ENCODE measurements at regions not wholly inside any gene's neighbourhood (a gene's known extent, or its start where the extent isn't known, plus 50 kb on each side); places are given as distances from the start of the nearest gene placed in this dataset.

DNA sequence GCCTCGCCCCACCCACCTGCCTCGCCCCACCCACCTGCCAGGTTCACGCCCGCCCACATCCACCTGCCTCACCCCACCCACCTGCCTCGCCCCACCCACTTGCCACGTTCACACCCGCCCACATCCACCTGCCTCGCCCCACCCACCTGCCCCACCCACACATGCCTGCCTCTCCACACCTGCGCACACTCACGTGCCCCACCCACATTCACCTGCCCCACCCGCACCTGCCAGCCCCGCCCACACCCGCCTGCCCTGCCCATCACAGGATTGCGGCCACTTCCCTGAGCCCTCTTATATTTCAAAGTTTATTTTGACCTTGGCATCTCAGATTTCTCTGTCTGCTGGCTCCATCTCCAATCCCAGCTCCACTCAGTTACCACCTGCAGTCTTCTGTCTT is 217.5 kb upstream of the SOX11 start:
- in situ Hi-C loops (cut with MboI; ENCODE audit: low sequenced_read_pairs, unreplicated experiment) = no loop called here
- no peak for DNase-seq (ENCODE audit: low spot score)
- TF ChIP-seq, protein P1, sequence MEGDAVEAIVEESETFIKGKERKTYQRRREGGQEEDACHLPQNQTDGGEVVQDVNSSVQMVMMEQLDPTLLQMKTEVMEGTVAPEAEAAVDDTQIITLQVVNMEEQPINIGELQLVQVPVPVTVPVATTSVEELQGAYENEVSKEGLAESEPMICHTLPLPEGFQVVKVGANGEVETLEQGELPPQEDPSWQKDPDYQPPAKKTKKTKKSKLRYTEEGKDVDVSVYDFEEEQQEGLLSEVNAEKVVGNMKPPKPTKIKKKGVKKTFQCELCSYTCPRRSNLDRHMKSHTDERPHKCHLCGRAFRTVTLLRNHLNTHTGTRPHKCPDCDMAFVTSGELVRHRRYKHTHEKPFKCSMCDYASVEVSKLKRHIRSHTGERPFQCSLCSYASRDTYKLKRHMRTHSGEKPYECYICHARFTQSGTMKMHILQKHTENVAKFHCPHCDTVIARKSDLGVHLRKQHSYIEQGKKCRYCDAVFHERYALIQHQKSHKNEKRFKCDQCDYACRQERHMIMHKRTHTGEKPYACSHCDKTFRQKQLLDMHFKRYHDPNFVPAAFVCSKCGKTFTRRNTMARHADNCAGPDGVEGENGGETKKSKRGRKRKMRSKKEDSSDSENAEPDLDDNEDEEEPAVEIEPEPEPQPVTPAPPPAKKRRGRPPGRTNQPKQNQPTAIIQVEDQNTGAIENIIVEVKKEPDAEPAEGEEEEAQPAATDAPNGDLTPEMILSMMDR (IDR thresholded peaks at IDR 0.05; ENCODE audit: borderline replicate concordance, control extremely low read depth, extremely low read depth, insufficient read depth, missing control alignments) = no peak

DNA sequence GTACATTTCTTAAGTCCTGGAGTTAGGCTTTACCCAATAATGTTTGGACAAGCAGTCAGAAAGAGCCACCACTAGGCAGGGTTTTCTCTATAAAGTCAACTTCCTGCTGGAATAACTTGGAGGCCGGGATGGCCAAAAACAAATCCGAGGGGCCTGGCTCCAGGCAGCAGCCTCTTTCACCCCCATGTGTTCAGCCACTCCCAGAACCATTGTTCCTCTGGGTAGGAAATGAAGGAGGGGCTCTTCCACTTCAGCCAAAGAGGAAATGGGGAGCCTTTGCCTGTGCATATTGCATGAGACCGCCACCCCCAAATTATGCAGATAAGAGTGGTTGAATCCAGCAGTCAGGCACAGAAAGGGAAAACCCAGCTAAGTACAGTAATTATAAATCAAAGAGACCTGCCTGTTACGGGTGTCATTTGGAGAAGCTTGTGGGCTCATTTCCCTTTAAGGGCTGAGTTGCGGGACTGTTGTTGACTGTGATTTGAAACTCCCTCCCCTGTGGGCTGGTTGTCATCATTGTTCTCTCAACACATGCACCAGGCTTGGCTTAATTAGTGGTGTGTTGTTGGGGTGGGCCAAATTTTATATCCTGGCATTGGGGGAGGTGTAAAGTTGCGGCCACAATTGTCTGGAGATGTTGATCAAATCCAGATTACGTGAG is 212.8 kb upstream of the SOX11 start:
- no peak for DNase-seq (ENCODE audit: low spot score)
- in situ Hi-C loops (cut with MboI; ENCODE audit: low sequenced_read_pairs, unreplicated experiment) = no loop called here
- TF ChIP-seq, protein P1 (IDR thresholded peaks at IDR 0.05; ENCODE audit: borderline replicate concordance, control extremely low read depth, extremely low read depth, insufficient read depth, missing control alignments) = no peak

DNA sequence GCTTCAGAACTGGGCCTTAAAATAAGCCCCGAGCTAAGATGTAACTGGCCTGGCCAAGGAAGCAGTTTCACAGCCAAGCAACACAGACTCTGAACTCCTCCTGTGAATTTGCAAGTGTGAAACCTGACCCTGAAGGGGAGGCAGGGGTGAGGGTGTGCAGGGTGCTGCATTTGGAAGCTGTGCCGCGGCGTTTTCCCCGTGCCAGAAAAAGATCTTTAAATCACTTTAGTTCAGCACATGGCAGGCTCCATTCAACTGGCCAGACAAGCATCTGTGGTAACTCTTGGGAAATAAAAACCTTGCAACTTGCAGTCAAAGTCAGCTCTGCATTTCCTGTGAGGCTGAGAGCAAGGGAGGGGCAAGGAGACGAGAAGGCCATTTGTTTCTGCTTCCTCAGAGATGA is 209.3 kb upstream of the SOX11 start:
- no peak for DNase-seq (ENCODE audit: low spot score)
- TF ChIP-seq, protein P1 (IDR thresholded peaks at IDR 0.05; ENCODE audit: borderline replicate concordance, control extremely low read depth, extremely low read depth, insufficient read depth, missing control alignments) = no peak
- in situ Hi-C loops (cut with MboI; ENCODE audit: low sequenced_read_pairs, unreplicated experiment) = no loop called here

DNA sequence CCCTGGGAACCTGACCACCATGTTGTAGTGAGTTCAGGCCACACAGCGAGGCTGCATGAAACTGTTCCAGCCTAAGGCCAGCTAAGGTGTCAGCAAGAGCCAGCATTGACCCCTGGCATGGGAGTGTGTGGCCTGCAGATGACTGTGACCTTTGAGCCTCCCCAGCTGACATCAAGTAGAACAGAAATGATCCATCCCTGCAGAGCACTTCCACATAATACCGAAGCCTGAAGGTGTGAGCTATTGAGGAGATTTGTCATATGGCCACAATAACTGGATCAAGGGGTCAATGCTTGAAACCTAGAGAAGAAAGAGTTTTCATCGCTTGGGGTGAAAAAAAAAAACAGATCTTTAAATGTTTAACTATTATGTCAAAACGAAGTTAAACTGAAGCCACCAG is 207.3 kb upstream of the SOX11 start:
- in situ Hi-C loops (cut with MboI; ENCODE audit: low sequenced_read_pairs, unreplicated experiment) = no loop called here
- no peak for DNase-seq (ENCODE audit: low spot score)
- TF ChIP-seq, protein P1 (IDR thresholded peaks at IDR 0.05; ENCODE audit: borderline replicate concordance, control extremely low read depth, extremely low read depth, insufficient read depth, missing control alignments) = no peak

DNA sequence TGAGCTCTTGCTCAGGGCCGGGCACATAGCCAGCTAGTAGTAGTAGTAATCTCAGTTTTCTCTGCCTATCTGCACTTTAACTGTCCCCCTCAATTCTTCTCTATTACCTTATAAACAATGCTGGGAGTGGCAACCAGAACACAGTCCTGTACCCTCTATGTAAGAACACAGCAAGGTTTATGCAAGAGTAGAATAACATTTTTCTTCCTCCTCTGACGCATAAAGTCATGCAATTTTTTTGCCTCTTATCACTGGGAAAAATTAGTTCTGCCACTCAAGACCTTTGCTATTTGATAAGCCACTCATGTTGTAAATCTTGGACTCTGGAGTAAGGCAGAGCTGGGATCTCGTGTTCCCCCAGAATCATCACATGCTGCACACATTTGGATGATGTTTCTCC is 200.7 kb upstream of the SOX11 start:
- in situ Hi-C loops (cut with MboI; ENCODE audit: low sequenced_read_pairs, unreplicated experiment) = no loop called here
- TF ChIP-seq, protein P1 (IDR thresholded peaks at IDR 0.05; ENCODE audit: borderline replicate concordance, control extremely low read depth, extremely low read depth, insufficient read depth, missing control alignments) = no peak
- DNase-seq (ENCODE audit: low spot score) = no peak

DNA sequence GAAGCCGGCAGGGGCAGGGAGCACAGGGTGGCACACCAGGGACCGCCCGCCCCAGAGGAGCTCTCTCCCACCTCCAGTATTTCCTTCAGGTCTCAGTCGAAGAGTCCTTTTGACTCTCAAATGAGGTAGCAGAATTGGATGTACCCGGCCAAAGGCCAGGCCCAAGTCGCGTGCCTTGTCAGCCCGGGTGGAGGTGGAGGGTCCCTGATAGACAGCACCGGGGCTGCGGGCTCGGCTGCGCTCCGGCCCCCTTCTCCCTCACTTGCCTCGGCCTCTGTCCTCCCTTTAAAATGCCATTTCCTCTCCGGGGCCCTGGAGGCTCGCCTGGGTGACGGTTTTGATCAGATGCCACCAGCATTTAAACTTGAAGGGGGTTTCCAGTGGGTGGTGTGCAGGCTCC is 198.9 kb upstream of the SOX11 start:
- no peak for DNase-seq (ENCODE audit: low spot score)
- TF ChIP-seq, protein P1 (IDR thresholded peaks at IDR 0.05; ENCODE audit: borderline replicate concordance, control extremely low read depth, extremely low read depth, insufficient read depth, missing control alignments) = no peak
- in situ Hi-C loops (cut with MboI; ENCODE audit: low sequenced_read_pairs, unreplicated experiment) = no loop called here
